SK-N-SH (cell line): ENCODE measurements at regions not wholly inside any gene's neighbourhood (a gene's known extent, or its start where the extent isn't known, plus 50 kb on each side); places are given as distances from the start of the nearest gene placed in this dataset.

ENCODE experiments used
- EP300 ChIP-seq, 2 experiments: IDR thresholded peaks; 2 replicates each; pipeline versions ENCODE4 v1.4.0 to v1.6.1; 2012; ENCODE audit warnings: borderline replicate concordance in 1 of 2, low read depth in 1 of 2, low read length in 1 of 2
- FOXM1 ChIP-seq: IDR thresholded peaks from 2 replicates; pipeline ENCODE4 v1.4.0; 2012; ENCODE audit warnings: low read depth, mild to moderate bottlenecking
- GABPA ChIP-seq: IDR thresholded peaks from 2 replicates; pipeline ENCODE4 v1.4.0; 2012; ENCODE audit warnings: low read depth, mild to moderate bottlenecking
- MAX ChIP-seq: IDR thresholded peaks from 2 replicates; pipeline ENCODE4 v1.4.0; 2012; ENCODE audit warnings: low read depth
- NRF1 ChIP-seq: IDR thresholded peaks from 2 replicates; pipeline ENCODE4 v1.6.1; 2012; ENCODE audit warnings: low read depth, mild to moderate bottlenecking, low read length
- POLR2AphosphoS5 ChIP-seq: IDR thresholded peaks from 2 replicates; pipeline ENCODE4 v1.6.1; 2012; ENCODE audit warnings: low read depth, low read length
- REST ChIP-seq: IDR thresholded peaks from 2 replicates; pipeline ENCODE4 v1.6.1; 2012; ENCODE audit warnings: mild to moderate bottlenecking, low read depth, low read length, moderate library complexity
- RFX5 ChIP-seq: IDR thresholded peaks from 2 replicates; pipeline ENCODE4 v1.6.1; 2012; ENCODE audit warnings: mild to moderate bottlenecking, improper control_type of control experiment, low read length
- YY1 ChIP-seq: IDR thresholded peaks from 2 replicates; pipeline ENCODE4 v1.4.0; 2012; ENCODE audit warnings: low read depth, mild to moderate bottlenecking
- TF ChIP-seq, protein P1 (sequence below): fragments of 200-600 bp; sonication (generic); IDR thresholded peaks from 2 replicates; pipeline ENCODE4 v1.6.1; 2017; ENCODE audit warnings: antibody characterized with exemption, mild to moderate bottlenecking, moderate library complexity
- TF ChIP-seq, protein P2 (sequence below): IDR thresholded peaks from 2 replicates; pipeline ENCODE4 v1.4.0; 2012; ENCODE audit warnings: low read depth, borderline replicate concordance

DNA sequence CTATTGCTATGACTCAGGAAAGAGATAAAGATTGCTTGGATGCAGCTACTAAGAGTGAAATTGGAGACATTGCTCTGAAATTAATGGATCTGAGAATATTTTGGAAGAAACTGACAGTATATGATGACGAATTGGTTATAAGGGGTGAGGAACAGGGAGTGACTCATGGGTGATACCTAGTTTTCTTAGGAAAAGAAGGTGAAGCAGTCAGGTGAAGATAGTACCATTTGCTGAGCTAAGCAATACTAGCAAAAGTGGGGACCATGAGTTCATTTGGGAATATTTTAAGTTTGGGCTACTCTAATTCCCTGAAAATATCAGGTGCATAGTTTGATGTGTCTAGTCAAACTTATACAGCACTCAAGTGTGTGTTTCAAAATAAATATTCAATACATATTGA, 260.1 kb upstream of the NFIA start:
- TF ChIP-seq, protein P1, sequence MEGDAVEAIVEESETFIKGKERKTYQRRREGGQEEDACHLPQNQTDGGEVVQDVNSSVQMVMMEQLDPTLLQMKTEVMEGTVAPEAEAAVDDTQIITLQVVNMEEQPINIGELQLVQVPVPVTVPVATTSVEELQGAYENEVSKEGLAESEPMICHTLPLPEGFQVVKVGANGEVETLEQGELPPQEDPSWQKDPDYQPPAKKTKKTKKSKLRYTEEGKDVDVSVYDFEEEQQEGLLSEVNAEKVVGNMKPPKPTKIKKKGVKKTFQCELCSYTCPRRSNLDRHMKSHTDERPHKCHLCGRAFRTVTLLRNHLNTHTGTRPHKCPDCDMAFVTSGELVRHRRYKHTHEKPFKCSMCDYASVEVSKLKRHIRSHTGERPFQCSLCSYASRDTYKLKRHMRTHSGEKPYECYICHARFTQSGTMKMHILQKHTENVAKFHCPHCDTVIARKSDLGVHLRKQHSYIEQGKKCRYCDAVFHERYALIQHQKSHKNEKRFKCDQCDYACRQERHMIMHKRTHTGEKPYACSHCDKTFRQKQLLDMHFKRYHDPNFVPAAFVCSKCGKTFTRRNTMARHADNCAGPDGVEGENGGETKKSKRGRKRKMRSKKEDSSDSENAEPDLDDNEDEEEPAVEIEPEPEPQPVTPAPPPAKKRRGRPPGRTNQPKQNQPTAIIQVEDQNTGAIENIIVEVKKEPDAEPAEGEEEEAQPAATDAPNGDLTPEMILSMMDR: no peak
- no peak for TF ChIP-seq REST
- no peak for TF ChIP-seq EP300 (IDR thresholded peaks at IDR 0.05; ENCODE audit: borderline replicate concordance in 1 of 2, low read depth in 1 of 2, low read length in 1 of 2)
- TF ChIP-seq YY1: no peak
- no peak for TF ChIP-seq NRF1
- TF ChIP-seq MAX: no peak
- TF ChIP-seq POLR2AphosphoS5: no peak
- TF ChIP-seq RFX5: no peak
- no peak for TF ChIP-seq FOXM1
- TF ChIP-seq, protein P2, sequence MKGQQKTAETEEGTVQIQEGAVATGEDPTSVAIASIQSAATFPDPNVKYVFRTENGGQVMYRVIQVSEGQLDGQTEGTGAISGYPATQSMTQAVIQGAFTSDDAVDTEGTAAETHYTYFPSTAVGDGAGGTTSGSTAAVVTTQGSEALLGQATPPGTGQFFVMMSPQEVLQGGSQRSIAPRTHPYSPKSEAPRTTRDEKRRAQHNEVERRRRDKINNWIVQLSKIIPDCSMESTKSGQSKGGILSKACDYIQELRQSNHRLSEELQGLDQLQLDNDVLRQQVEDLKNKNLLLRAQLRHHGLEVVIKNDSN: no peak
- no peak for TF ChIP-seq GABPA
